HG02943 (cell line): ENCODE measurements at regions not wholly inside any gene's neighbourhood (a gene's known extent, or its start where the extent isn't known, plus 50 kb on each side); places are given as distances from the start of the nearest gene placed in this dataset.

Experiments
- ATAC-seq: cut with Tn5 transposase; IDR thresholded peaks from one replicate; pipeline ENCODE4 v1.9.1; 2021; ENCODE audit warnings: mild to moderate bottlenecking, low read depth, moderate library complexity; ENCODE audit not compliant: unreplicated experiment

DNA sequence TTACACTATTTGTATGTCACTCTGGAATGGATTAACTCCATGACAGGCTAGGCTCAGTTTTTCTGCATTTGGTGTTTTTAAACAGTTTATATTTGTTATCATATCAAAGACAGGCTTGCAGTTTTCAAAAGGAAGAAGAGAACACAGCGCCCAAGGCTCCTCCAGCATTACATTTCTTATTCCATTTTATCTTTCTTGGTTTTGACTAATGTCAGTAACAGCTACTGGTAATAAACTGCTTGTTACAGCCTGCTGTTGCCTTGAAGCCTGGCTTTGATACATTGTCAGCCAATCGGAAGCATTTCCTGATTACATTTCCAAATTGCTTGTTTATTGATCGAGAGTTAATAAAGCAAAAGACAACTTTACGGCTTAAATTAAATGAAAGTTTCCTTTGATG lies 166.0 kb upstream of the MDFIC start:
- ATAC-seq = no peak

DNA sequence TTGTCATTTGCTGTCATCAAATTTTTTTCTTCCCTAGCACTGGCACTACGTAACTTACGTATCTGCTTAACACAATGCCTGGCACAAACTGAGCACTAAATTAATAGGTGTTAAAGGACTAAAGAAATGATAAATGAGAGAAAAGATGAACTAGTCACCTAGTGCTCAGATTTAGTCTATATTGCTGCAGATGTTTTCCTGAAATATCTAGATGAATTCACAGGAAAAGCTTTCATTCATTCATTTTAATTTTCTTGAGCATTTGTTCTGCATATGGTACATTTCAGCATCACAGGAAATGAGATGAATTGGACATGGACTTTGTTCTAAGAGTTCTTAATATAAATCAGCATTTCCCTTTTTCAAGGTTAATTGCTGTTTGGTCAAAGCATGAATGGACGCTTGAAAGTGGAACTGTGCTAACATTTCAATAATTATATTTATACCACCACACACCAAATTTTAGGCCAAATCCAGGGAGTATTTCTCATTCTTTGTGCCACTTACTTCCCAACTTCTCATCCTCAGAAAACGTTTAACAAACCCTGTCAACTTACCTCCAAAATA lies 163.2 kb upstream of the MDFIC start:
- no peak for ATAC-seq

DNA sequence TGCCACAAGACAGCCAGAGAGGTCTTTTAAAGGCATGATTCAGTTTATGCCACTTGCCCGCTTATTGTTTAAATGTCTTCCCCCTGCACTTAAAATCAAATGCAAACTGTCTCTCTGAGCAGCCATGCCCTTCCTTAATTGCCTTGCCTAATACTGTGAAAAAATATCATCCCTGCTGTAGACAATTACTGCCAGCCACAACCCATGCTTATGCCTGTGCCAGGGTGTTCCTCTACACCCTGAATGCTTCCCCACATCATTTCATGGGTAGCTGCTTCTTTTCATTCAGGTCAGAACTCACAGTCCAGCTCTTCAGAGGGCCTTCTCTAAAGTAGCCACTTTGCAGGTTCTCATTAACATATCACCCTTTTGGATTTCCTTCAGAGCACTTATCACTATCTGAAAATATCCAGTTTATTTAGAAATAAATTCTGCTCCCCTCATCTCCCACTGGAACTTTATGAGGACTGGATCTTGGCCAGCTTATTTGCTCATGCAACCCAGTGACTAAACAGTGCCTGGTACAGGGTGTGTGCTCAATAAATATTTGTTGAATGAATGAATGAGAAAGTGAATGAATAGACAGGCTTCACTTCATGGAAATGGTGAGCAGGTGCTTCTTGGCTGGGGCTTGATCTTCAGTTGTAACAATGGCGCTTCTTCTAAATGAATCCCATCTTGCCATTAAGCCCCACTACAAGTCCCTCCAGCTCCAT lies 162.4 kb upstream of the MDFIC start:
- ATAC-seq = no peak

DNA sequence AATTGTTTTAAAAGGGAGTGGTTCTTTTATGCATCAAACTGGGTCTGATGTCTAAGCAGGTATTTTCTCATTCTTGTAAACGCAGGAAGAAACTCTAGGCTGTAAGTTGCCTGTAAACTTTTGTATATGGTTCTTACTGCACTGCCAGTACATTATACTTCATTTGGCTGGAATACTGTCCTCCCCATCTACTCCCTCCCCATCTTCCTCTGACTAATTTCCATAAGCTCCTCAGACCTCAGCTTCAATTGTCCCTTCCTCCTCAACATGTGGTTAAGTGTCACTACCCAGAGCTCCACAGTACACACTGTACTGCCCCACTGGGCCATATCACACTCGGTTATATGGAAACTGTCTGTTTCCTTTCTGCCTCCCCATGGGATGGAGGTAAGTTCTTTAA lies 161.4 kb upstream of the MDFIC start:
- ATAC-seq = no peak

DNA sequence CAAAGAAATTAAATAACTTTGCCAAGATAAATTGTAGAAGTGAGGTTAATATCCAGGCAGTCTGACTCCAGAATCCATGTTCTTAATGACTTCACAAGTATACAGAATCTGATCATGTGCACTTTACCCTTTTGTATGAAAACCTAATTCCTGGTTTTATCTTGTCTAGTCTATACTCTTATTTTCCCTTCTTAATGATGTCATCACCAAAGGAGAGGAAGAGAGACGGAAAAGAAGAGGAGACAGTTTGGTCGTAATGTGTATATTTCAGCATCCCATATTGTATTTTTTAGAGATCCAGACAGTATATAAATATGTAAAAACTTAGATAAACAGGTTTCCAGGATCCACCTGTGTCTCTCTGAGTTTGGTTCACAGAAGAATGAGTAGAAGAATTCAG lies 159.9 kb upstream of the MDFIC start:
- no peak for ATAC-seq

DNA sequence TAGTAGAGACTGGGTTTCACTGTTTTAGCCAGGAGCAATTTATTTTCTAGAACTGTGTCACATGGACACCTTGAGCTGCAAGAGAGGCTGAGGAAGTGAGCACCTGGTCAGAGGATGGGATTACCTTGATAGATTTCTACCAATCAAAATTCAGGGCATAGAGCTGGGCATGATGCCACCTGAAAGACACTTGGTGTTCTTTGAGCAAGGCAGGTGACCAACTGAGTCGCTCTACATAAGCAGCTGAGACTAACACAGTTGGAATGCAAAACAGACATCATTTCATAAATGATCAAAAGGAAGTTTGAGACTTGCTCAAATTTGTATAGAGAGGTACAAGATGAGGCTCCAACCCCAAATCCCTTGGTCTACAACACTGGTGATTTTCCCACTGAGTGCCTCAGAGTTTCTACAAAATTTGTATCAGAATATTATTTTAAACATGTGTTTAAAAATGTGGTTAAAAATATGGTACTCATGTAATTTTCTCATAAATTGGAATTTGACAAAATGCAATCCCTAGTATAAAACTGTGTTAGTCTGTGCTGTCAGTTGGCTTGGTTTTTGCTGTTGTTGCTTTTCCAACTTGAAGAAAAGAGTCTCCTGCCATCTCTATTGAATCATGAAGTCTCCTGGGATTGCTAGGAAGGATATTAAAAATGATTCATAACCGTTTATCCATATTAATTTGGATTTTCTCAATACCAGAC lies 156.4 kb upstream of the MDFIC start:
- ATAC-seq = no peak

DNA sequence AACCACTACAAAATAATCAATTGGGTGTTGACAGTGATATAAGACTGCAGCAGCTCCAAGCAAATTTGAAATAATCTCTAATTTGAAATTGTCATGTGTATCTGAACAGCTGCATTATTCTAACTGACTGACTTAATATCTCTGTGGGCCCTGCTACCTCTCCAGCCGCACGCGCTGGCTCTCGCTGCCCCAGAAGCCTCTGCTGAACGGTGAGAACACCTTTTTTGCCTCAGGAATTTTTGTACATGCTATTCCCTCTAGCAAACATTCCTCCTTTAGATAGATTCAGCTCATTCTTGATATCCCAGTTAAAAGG lies 155.9 kb upstream of the MDFIC start:
- ATAC-seq = no peak

DNA sequence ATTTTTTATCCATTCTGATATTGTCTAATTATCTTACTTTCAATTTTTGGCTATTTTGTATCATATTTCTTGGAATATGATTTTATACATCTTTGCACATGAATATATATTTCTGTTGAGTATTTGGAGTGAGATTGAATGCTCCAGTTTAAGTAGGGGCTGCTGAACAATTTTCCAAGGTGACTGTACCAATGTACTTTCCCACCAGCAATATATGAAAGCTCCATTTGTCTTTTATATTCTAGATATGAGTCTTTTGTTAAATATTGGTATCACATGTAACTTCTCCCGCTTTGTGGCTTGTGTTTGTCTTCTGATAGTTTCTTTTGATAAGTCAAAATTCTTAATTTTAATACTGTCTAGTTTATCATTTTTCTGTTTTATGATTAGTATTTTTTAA lies 144.6 kb upstream of the MDFIC start:
- no peak for ATAC-seq

DNA sequence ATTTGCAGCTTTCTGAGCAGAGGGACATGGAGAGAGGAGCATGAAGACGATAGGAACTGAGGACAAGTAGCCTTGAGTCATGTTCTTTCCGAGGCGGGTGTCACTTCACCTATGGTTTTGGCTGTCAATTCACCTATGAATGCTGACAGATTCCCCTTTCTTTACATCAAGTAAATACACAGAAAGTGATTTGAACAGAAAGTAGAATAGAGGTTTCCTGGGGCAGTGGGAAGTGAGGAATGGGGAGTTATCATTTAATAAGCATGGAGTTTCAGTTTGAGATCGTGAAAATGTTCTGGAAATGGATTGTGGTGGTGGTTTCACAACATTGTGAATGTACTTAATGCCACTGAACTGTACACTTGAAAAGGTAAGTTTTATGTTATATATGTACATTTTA lies 138.4 kb upstream of the MDFIC start:
- ATAC-seq = no peak

DNA sequence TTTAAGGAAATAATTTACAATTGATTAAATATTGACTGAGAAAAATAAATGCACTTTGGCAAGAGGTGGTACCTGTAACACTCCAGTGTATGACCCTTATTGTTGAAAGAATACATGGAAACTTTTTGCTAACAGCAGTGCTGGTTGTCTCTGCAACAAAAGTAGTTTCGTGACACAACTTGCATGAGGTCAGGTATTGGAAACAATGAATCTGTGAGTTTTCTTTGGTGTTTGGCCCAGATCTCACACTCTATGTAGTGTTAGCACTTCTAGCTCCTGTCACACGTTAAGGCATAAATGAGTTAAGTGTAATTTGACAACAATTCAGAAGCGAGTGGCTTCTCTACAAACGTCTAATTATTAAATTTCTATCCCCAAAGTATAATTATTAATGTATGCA lies 137.7 kb upstream of the MDFIC start:
- ATAC-seq = no peak

DNA sequence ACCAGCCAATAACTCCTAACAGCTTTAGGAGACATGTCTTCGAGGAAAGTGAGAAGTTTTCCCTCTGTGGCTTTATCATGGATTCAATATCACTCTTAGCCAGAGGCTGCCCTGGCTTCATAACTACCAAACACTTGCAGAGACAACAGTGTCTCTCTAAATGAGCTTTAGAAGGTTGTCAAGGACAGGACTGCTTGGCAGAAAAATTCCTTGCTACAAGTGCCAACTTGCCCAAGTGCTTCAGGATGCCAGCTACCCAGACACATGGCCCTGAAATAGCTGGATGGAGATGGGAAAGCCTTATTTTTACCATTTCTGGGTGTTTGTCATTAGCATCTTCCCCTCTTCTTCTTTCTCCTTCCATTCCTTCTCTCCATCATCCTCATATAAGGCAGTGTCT lies 137.1 kb upstream of the MDFIC start:
- no peak for ATAC-seq

DNA sequence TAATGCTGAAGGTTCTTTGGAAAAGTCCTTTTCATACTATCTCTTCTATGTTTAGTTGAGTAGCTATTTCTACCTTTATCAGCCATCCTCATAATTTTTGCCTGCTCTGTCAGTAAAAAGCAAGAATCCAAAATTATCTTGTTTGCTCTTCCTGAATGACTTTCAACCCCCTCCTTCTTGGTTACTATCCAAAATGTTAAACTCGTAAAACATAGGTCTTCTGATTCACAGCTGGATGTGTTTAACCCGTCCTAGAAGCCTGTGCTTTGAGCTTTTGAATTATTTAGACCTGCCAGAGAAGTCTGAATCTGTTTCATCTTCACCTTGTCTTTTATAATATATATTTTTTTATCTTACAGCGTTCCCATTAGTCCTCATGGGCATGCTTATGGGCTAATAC lies 136.4 kb upstream of the MDFIC start:
- no peak for ATAC-seq

DNA sequence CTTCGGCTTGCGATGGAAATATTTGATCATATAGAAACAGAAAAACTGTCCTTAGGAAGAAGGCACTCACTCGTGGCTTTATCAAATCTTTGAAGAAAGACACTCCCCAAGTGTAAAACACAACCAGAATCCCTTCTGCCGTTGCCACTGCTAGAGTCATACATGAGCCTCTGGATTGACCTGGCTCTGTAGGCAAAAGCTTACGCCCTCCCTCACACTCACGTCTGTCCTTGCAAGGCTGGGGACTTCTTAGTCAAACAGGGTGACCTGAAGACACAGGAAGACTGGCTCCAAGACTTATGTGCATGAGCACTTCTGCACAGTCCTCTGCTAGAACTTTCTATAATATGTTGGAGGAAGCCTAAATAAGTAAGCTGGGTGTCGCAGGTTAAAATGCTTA lies 135.4 kb upstream of the MDFIC start:
- no peak for ATAC-seq

DNA sequence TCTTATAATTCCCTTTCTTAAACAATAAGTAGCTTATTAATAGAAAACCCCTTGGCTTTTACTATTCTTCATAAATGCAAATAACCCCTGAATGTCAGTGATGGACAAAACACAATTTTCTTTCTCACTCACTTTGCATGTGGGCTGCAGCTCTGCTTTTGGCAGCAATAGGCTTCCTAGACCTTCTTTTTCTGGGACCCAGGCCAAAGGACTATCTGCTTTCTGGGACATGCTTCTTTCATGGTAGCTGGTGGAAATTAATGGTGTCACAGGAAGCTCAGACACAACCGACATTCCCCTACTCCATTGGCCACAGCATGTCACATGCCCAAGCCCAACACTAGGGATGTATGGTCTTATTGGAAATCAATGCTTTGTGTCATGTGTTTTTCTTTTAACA lies 134.3 kb upstream of the MDFIC start:
- no peak for ATAC-seq

DNA sequence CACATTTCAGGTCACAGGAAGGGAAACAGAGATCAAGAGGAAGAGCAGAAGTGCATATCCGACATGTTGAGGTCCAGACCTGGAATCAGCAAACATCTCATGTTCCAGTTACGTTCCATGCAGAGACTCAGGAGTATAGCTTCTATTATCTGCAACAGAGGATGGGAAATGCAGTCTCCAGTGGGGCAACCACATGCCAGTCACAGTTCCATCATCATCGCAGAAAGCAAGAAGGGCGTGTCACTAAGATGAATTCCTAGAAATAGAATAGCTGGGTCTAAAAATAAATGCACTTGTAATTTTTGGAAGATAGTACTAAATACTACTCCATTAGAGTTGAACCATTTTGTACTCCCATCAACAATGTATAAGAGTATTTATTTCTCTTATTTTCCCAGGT lies 133.2 kb upstream of the MDFIC start:
- no peak for ATAC-seq

DNA sequence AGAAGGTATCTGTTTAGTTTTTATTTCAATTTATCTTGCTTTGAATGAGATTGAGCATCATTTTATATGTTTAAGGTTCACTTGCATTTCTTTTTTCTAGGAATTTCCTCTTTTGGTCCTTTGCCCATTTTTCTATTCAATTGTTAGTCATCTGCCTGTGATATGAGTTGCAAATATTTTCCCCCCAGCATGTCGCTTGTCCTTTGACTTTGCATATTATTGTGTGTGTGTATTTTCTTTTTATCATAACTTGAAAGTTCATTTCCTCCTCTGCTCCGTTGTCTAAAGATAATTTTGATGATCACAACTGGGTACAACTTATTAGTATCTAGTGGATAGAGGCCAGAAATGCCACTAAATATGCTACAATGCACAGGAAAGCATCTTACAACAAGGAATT lies 132.7 kb upstream of the MDFIC start:
- no peak for ATAC-seq

DNA sequence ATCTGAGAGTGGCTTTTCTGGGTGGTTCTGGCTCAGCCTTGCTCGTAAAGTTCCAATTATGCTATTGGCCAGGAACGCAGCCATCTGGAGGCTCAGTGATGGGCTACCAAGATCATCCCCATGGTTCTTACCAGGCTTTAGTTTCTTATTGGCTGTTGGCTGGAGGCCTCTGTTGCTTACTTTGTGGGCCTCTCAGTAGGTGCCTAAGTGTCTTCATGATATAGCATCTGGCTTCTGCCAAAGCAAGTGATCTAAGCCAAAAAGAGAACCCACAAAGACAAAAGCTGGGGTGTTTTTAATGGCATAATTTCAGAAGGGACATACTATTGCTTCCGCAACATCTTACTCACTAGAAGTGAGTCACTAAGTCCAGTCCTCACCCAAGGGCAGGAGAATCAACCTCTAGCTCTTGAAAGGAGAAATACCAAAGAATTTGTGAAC lies 132.0 kb upstream of the MDFIC start:
- ATAC-seq = no peak

DNA sequence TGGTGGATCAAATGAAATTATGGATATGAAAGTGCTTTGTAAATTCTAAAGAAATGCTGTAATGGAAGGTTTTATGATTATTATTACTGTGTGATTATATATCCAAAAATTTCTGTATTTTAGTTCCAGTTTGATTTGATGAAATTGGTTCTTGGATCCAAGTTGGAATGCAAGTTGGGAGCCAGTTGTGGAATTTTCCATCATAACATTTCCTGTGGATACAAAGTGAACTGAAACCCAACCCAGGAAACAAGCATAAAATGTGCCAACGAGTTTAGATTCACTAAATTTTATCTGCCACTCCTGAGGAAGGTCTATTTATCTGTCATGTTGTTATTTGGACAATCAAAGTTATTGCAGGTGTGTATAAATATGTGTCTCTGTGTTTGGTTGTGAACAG lies 131.4 kb upstream of the MDFIC start:
- no peak for ATAC-seq

DNA sequence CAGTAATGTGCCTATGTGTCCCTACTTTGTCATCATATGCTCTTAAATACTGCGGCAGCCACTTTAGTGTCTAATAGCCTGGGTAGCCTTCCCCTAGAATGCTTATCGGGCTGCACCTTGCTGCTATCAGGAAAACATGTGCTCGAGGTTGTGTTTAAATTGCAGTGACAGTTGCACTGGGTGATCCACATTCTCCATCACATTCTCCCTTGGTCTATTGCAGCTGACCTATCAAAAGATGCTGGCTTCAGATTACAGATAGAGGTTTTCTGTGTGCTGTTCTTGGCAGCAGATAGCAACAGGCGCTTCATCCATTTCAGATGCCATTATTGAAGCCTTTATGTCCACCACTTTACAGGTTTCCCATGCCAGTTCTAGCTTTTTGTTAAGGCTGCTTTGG lies 130.1 kb upstream of the MDFIC start:
- ATAC-seq = no peak

DNA sequence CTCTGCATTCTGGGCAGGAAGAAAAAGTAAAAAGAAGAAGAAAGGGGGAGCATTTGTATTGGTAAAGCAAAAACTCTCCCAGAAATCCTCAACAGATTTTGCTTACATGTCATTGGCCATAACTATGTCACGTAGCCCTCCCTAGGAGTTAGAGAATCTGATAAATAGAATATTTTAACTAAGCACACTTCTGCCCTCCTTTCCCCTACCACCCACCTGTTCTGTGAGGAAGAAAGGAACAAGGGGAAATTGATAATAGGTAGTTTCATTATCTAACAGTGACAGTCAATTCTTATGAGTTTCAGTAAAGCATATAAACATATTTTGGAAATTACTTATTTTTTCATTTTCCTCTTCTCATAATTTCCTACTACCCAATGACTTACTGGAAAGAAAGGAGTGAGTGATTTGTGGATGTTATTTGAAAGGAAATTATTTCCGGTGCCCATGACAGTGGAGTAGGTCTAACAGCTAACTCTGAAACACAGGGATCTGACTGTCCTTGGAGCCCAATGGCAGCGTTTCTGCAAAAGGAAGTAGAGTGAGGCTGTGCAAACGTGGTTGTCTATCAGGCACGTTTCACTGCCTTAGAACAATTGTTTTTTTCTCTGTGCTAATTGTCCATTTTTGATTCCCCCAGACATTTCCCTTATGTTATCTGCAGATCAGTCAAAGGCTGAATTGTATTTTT lies 128.6 kb upstream of the MDFIC start:
- ATAC-seq = no peak

DNA sequence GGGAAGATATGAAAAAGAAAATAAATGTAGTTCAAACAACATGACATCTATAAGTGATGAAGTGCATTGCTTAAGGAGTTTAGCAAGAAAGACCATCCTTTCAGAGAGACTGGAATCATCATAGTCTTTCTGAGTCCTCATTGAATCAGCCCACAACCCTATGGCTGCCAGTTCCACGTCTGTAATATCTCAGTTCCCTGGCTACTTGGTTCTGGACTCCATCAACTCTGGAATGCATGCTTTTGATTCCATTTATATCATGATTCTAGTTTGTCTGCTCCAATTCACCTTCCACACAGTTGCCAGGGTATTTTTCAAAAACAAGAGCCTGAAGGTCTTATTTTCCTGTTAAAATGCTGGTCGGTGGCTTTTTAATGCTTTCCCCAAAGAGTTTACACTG lies 126.4 kb upstream of the MDFIC start:
- no peak for ATAC-seq

DNA sequence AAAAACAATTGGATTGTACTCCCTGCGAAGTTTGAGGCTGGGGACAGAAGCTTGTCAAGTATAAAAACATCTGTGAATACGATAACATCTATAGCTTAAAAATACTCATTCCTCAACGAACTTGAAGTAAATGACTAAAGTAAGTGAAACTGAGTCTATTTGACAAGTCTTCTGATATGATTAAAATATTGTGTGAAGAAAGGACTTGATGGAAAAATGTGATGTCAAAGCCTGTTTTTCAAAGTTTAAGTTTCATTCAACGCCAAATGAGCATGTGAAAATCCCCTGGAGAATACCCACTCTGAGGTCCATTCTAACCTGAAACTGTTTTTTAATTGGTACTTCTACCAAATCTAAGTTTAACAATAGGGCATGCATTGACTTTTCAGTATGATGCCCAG lies 122.3 kb upstream of the MDFIC start:
- no peak for ATAC-seq
